H9 (cell line): ENCODE measurements at regions not wholly inside any gene's neighbourhood (a gene's known extent, or its start where the extent isn't known, plus 50 kb on each side); places are given as distances from the start of the nearest gene placed in this dataset.

Experiments used
- DNase-seq: peaks from one replicate; pipeline ENCODE4 v3.0.0-alpha.2; 2017
- H2AFZ ChIP-seq: one replicate; pipeline ENCODE4 v1.6.1; 2013; ENCODE audit warnings: mild to moderate bottlenecking, low read length, control low read depth, moderate library complexity
- H2AK5ac ChIP-seq: 2 replicates; pipeline ENCODE4 v1.6.1; 2013; ENCODE audit warnings: low read length, control low read depth, mixed read lengths; ENCODE audit not compliant: insufficient read length
- H2BK120ac ChIP-seq: one replicate; pipeline ENCODE4 v1.6.1; 2013; ENCODE audit warnings: low read depth, mild to moderate bottlenecking, low read length, control low read depth, inconsistent platforms; ENCODE audit not compliant: poor library complexity, severe bottlenecking
- H2BK12ac ChIP-seq: 2 replicates; pipeline ENCODE4 v1.6.1; 2013; ENCODE audit warnings: low read length, control low read depth, mixed read lengths, low read depth; ENCODE audit not compliant: insufficient read length
- H2BK15ac ChIP-seq: 2 replicates; pipeline ENCODE4 v1.6.1; 2013; ENCODE audit warnings: low read depth, low read length, control low read depth
- H2BK20ac ChIP-seq: one replicate; pipeline ENCODE4 v1.6.1; 2013; ENCODE audit warnings: low read depth, mild to moderate bottlenecking, low read length, control low read depth, inconsistent platforms; ENCODE audit not compliant: poor library complexity, severe bottlenecking
- H2BK5ac ChIP-seq: 2 replicates; pipeline ENCODE4 v1.6.1; 2013; ENCODE audit warnings: low read length, control low read depth, mixed read lengths; ENCODE audit not compliant: insufficient read length
- H3K14ac ChIP-seq: 2 replicates; pipeline ENCODE4 v1.6.1; 2013; ENCODE audit warnings: low read length, control low read depth; ENCODE audit not compliant: insufficient read depth
- H3K18ac ChIP-seq: 2 replicates; pipeline ENCODE4 v1.6.1; 2013; ENCODE audit warnings: low read depth, mild to moderate bottlenecking, mixed read lengths, low read length, control low read depth; ENCODE audit not compliant: insufficient read length
- H3K23ac ChIP-seq: 2 replicates; pipeline ENCODE4 v1.6.1; 2013; ENCODE audit warnings: low read length, control low read depth, mixed read lengths, low read depth; ENCODE audit not compliant: insufficient read length
- H3K23me2 ChIP-seq: 2 replicates; pipeline ENCODE4 v1.6.1; 2013; ENCODE audit warnings: low read depth, mild to moderate bottlenecking, mixed read lengths, low read length, control low read depth; ENCODE audit not compliant: insufficient read length, poor library complexity, severe bottlenecking
- H3K27ac ChIP-seq: 2 replicates; pipeline ENCODE4 v1.5.1; 2013; ENCODE audit warnings: low read length, control low read depth, mixed read lengths, low read depth; ENCODE audit not compliant: insufficient read length
- H3K27me3 ChIP-seq: 2 replicates; pipeline ENCODE4 v1.6.1; 2013; ENCODE audit warnings: low read length, control low read depth, inconsistent platforms; ENCODE audit not compliant: insufficient read depth
- H3K4ac ChIP-seq: 2 replicates; pipeline ENCODE4 v1.6.1; 2013; ENCODE audit warnings: low read depth, mild to moderate bottlenecking, control low read depth, inconsistent platforms, low read length, moderate library complexity
- H3K4me1 ChIP-seq: 2 replicates; pipeline ENCODE4 v1.6.1; 2013; ENCODE audit warnings: low read length, control low read depth, inconsistent platforms; ENCODE audit not compliant: insufficient read depth
- H3K4me2 ChIP-seq: 2 replicates; pipeline ENCODE4 v1.6.1; 2013; ENCODE audit warnings: low read length, control low read depth, mixed read lengths; ENCODE audit not compliant: insufficient read length, insufficient read depth
- H3K56ac ChIP-seq: 2 replicates; pipeline ENCODE4 v1.6.1; 2013; ENCODE audit warnings: low read depth, mild to moderate bottlenecking, mixed read lengths, low read length, control low read depth; ENCODE audit not compliant: insufficient read length
- H3K79me1 ChIP-seq: 2 replicates; pipeline ENCODE4 v1.6.1; 2013; ENCODE audit warnings: low read depth, mild to moderate bottlenecking, moderate library complexity, low read length, control low read depth, inconsistent platforms; ENCODE audit not compliant: insufficient read depth, poor library complexity, severe bottlenecking
- H3K79me2 ChIP-seq: 2 replicates; pipeline ENCODE4 v1.6.1; 2013; ENCODE audit warnings: low read length, control low read depth, inconsistent platforms; ENCODE audit not compliant: insufficient read depth
- H3K9ac ChIP-seq: 2 replicates; pipeline ENCODE4 v1.6.1; 2013; ENCODE audit warnings: low read length, control low read depth, mixed read lengths; ENCODE audit not compliant: insufficient read length; ENCODE audit errors: extremely low read depth
- H3K9me3 ChIP-seq: one replicate; pipeline ENCODE4 v1.6.1; 2013; ENCODE audit warnings: low read depth, low read length, inconsistent platforms; ENCODE audit not compliant: control insufficient read depth
- H3T11ph ChIP-seq: one replicate; pipeline ENCODE4 v1.6.1; 2013; ENCODE audit warnings: mild to moderate bottlenecking, low read length, control low read depth, inconsistent platforms
- H4K20me1 ChIP-seq: one replicate; pipeline ENCODE4 v1.6.1; 2013; ENCODE audit not compliant: control insufficient read depth, insufficient read length, insufficient read depth
- H4K5ac ChIP-seq: 2 replicates; pipeline ENCODE4 v1.6.1; 2013; ENCODE audit warnings: low read depth, mild to moderate bottlenecking, mixed read lengths, low read length, control low read depth; ENCODE audit not compliant: insufficient read length
- H4K8ac ChIP-seq: replicated peaks from 2 replicates; pipeline ENCODE4 v1.6.1; 2013; ENCODE audit warnings: low read length, control low read depth, mixed read lengths, low read depth; ENCODE audit not compliant: insufficient read length
- H4K91ac ChIP-seq: 2 replicates; pipeline ENCODE4 v1.6.1; 2013; ENCODE audit warnings: low read depth, mild to moderate bottlenecking, moderate library complexity, mixed read lengths, low read length, control low read depth; ENCODE audit not compliant: insufficient read length
- H3K27ac Mint-ChIP-seq, 3 experiments: 2 replicates in 2 of 3; 3 replicates in 1 of 3; pipeline ENCODE4 v1.8.0; 2020 to 2021; ENCODE audit warnings: mixed read lengths in 3 of 3, mild to moderate bottlenecking in 1 of 3, moderate library complexity in 1 of 3
- H3K27me3 Mint-ChIP-seq: 2 replicates; pipeline ENCODE4 v1.8.0; 2021; ENCODE audit warnings: low read depth, mild to moderate bottlenecking, moderate library complexity, mixed read lengths
- H3K36me3 Mint-ChIP-seq, 3 experiments: 2 replicates in 2 of 3; 3 replicates in 1 of 3; pipeline ENCODE4 v1.8.0; 2020 to 2021; ENCODE audit warnings: low read depth in 3 of 3, mixed read lengths in 3 of 3; ENCODE audit not compliant: insufficient read depth in 1 of 3
- H3K4me1 Mint-ChIP-seq, 2 experiments: 2 replicates each; pipeline ENCODE4 v1.8.0; 2020; ENCODE audit warnings: mixed read lengths in 2 of 2
- H3K4me3 Mint-ChIP-seq, 2 experiments: 2 replicates in 1 of 2; 3 replicates in 1 of 2; pipeline ENCODE4 v1.8.0; 2020 to 2021; ENCODE audit warnings: mild to moderate bottlenecking in 2 of 2, mixed read lengths in 2 of 2, moderate library complexity in 1 of 2
- H3K9me3 Mint-ChIP-seq, 2 experiments: 2 replicates in 1 of 2; 3 replicates in 1 of 2; pipeline ENCODE4 v1.8.0; 2020; ENCODE audit warnings: mild to moderate bottlenecking in 2 of 2, mixed read lengths in 2 of 2, moderate library complexity in 1 of 2
- CTCF ChIP-seq: fragments of 200-600 bp; sonication (generic); conservative IDR thresholded peaks from 3 replicates; pipeline ENCODE4 v1.8.0; 2021; ENCODE audit warnings: antibody characterized with exemption, mild to moderate bottlenecking
- WGBS: extraction: QIAGEN DNeasy Blood & Tissue Kit; methylation state at CpG from one replicate; pipeline ENCODE4 v1.1.7; 2013; ENCODE audit warnings: missing lambda C conversion rate, low lambda C conversion rate, mixed read lengths; ENCODE audit not compliant: insufficient read length; ENCODE audit errors: extremely low coverage; 5-methylcytosine and 5-hydroxymethylcytosine counted together

GRCh38 chr3:106089806-106090205 lies 221.0 kb upstream of the CBLB start:
- H3K27ac ChIP-seq = no peak overlapping the region
- no peaks in the 10 kb centered on the region for H3K27me3 ChIP-seq
- Mint-ChIP-seq H3K27me3 (no peaks in the 10 kb centered on the region), H3K4me3 (no peak overlapping the region), H3K36me3 (peaks cover 0 to 13% (median 3%) of the 10 kb centered on the region in 3 experiments; a peak in 4 of 7 replicates), H3K27ac (no peak overlapping the region), H3K4me1 (peaks cover 0 to 4% of the 10 kb centered on the region in 2 experiments; a peak in 2 of 4 replicates), H3K9me3 (peaks cover 3 to 5% of the 10 kb centered on the region in 2 experiments; a peak in 2 of 5 replicates)
- no peak overlapping the region for H3K14ac ChIP-seq
- no peaks in the 10 kb centered on the region for H3K9me3 ChIP-seq
- no peak overlapping the region for H3K4ac ChIP-seq
- H3K4me2 ChIP-seq = no peak overlapping the region
- H3K79me2 ChIP-seq = no peaks in the 10 kb centered on the region
- H2BK5ac ChIP-seq = no peak overlapping the region
- no peak for DNase-seq
- no peak overlapping the region for H2BK120ac ChIP-seq
- no peak overlapping the region for H3T11ph ChIP-seq
- WGBS = no CpG with 5 or more reads among the region's 1 CpG
- no peak overlapping the region for H2AFZ ChIP-seq
- H4K5ac ChIP-seq = no peak overlapping the region
- no peak for TF ChIP-seq CTCF
- H3K23ac ChIP-seq = no peak overlapping the region
- H3K79me1 ChIP-seq = no peaks in the 10 kb centered on the region
- H3K56ac ChIP-seq = no peak overlapping the region
- no peak overlapping the region for H2BK20ac ChIP-seq
- H4K8ac ChIP-seq = no peak overlapping the region
- no peak overlapping the region for H2AK5ac ChIP-seq
- H3K18ac ChIP-seq = no peak overlapping the region
- H3K23me2 ChIP-seq = no peaks in the 10 kb centered on the region
- H3K4me1 ChIP-seq = no peaks in the 10 kb centered on the region
- no peak overlapping the region for H4K91ac ChIP-seq
- no peak overlapping the region for H2BK12ac ChIP-seq
- H4K20me1 ChIP-seq = no peaks in the 10 kb centered on the region
- no peak overlapping the region for H2BK15ac ChIP-seq
- H3K9ac ChIP-seq = no peak overlapping the region
